ENCODE measurements at regions not wholly inside any gene's neighbourhood (a gene's known extent, or its start where the extent isn't known, plus 50 kb on each side); places are given as distances from the start of the nearest gene placed in this dataset.

DNA sequence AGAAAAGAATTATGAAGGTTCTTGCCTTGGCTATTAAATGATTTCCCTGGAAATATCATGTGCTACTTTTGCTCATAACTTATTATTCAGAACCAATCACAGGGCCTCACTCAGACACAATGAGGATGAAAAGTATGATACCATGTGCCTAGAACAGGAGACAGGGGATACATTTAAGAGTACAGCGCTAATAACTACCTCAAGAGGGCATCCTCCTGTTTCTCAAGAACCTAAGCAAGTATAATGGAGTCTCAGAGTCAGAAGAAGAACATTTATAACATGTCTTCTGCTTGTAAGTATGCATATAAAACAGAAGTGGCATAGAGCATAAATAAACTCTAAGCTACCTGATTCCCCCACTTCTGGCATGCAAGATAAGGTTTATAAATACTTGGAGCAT, 125.4 kb upstream of the MME start:
- Histone ChIP-seq H3K9me3 (ENCODE audit: low read length) (peaks cover 5% of the 10 kb centered on the region), H3F3A (ENCODE audit: insufficient read depth, low read length, poor library complexity, severe bottlenecking) (no peaks in the 10 kb centered on the region), H3K36me3 (ENCODE audit: insufficient read depth, low read length) (no peaks in the 10 kb centered on the region), H3K4me3 (ENCODE audit: low read length) (no peak overlapping the region), H3K27ac (ENCODE audit: low read length) (no peak overlapping the region), H4K20me1 (ENCODE audit: insufficient read depth) (no peaks in the 10 kb centered on the region), H3K79me2 (replicated peaks; ENCODE audit: insufficient read depth, low read length) (no peaks in the 10 kb centered on the region), H2AFZ (ENCODE audit: low read depth, low read length) (no peak overlapping the region), H3K9ac (ENCODE audit: low read length) (no peak overlapping the region), H3K9me2 (ENCODE audit: insufficient read depth, low read length) (no peaks in the 10 kb centered on the region), H3K4me2 (ENCODE audit: low read length) (no peak overlapping the region), H3K27me3 (ENCODE audit: insufficient read depth, low read depth, low read length) (no peaks in the 10 kb centered on the region)
- TF ChIP-seq, protein P1, sequence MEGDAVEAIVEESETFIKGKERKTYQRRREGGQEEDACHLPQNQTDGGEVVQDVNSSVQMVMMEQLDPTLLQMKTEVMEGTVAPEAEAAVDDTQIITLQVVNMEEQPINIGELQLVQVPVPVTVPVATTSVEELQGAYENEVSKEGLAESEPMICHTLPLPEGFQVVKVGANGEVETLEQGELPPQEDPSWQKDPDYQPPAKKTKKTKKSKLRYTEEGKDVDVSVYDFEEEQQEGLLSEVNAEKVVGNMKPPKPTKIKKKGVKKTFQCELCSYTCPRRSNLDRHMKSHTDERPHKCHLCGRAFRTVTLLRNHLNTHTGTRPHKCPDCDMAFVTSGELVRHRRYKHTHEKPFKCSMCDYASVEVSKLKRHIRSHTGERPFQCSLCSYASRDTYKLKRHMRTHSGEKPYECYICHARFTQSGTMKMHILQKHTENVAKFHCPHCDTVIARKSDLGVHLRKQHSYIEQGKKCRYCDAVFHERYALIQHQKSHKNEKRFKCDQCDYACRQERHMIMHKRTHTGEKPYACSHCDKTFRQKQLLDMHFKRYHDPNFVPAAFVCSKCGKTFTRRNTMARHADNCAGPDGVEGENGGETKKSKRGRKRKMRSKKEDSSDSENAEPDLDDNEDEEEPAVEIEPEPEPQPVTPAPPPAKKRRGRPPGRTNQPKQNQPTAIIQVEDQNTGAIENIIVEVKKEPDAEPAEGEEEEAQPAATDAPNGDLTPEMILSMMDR (IDR thresholded peaks at IDR 0.05; ENCODE audit: poor library complexity, severe bottlenecking): peak; percentile 16
- TF ChIP-seq MXI1 (conservative IDR thresholded peaks at IDR 0.05; ENCODE audit: poor library complexity, severe bottlenecking): no peak

GRCh38 chr3:154953538-154953937, 126.6 kb upstream of the MME start:
- Histone ChIP-seq H3K9me2 (ENCODE audit: insufficient read depth, low read length) (no peaks in the 10 kb centered on the region), H2AFZ (ENCODE audit: low read depth, low read length) (no peak overlapping the region), H3K4me3 (ENCODE audit: low read length) (no peak overlapping the region), H3K4me2 (ENCODE audit: low read length) (no peak overlapping the region), H3F3A (ENCODE audit: insufficient read depth, low read length, poor library complexity, severe bottlenecking) (no peaks in the 10 kb centered on the region), H3K9me3 (ENCODE audit: low read length) (peaks cover 5% of the 10 kb centered on the region), H4K20me1 (ENCODE audit: insufficient read depth) (no peaks in the 10 kb centered on the region), H3K27me3 (ENCODE audit: insufficient read depth, low read depth, low read length) (no peaks in the 10 kb centered on the region), H3K27ac (ENCODE audit: low read length) (no peak overlapping the region), H3K79me2 (replicated peaks; ENCODE audit: insufficient read depth, low read length) (no peaks in the 10 kb centered on the region), H3K36me3 (ENCODE audit: insufficient read depth, low read length) (no peaks in the 10 kb centered on the region), H3K9ac (ENCODE audit: low read length) (no peak overlapping the region)
- TF ChIP-seq POLR2AphosphoS5 (IDR thresholded peaks at IDR 0.05) (no peak), EZH2 (IDR thresholded peaks at IDR 0.05; ENCODE audit: borderline replicate concordance, insufficient read depth, low read length, poor library complexity, severe bottlenecking) (no peak), MXI1 (conservative IDR thresholded peaks at IDR 0.05; ENCODE audit: poor library complexity, severe bottlenecking) (no peak), REST (IDR thresholded peaks at IDR 0.05; ENCODE audit: borderline replicate concordance) (no peak), SMC3 (conservative IDR thresholded peaks at IDR 0.05; ENCODE audit: poor library complexity) (no peak), RAD21 (conservative IDR thresholded peaks at IDR 0.05) (no peak), EP300 (conservative IDR thresholded peaks at IDR 0.05; ENCODE audit: poor library complexity, severe bottlenecking) (no peak), TAF1 (IDR thresholded peaks at IDR 0.05; ENCODE audit: low read depth) (no peak)
- TF ChIP-seq, protein P1 (IDR thresholded peaks at IDR 0.05; ENCODE audit: poor library complexity, severe bottlenecking): no peak

Measured in neural cell (in vitro differentiated cells).